A549 (cell line): ENCODE measurements at regions not wholly inside any gene's neighbourhood (a gene's known extent, or its start where the extent isn't known, plus 50 kb on each side); places are given as distances from the start of the nearest gene placed in this dataset.
A peak's percentile ranks its signal among the peaks of the same experiment; 100 is the strongest.

Experiments
- ATAC-seq, 2 experiments: fragments of 200-7000 bp in 1 of 2; fragments of >200 bp in 1 of 2; cut with Nextera tagmentation in 1 of 2; cut with Tn5 transposase in 1 of 2; 3 replicates each; pipeline versions ENCODE4 v1.8.0 to v1.9.1; 2018 to 2020; ENCODE audit warnings: mild to moderate bottlenecking in 1 of 2, moderate library complexity in 1 of 2
- CTCF ChIA-PET: fragments of 300-600 bp; sonication (Branson Sonifier 250); formaldehyde crosslinking; extraction: SDS; loops from one replicate; lab custom pipeline; 2021; ENCODE audit warnings: antibody characterized with exemption, inconsistent platforms; lab: Yijun Ruan, JAX
- POLR2A ChIA-PET: fragments of 350-600 bp; formaldehyde crosslinking; extraction: SDS; loops from one replicate; lab custom pipeline; 2021; ENCODE audit warnings: antibody characterized with exemption, inconsistent platforms; lab: Yijun Ruan, JAX
- DNase-seq, 2 experiments: peaks; one replicate each; pipeline versions ENCODE4 v3.0.0 to v3.0.0-alpha.2; 2011 to 2016; ENCODE audit warnings: low read depth in 1 of 2, low spot score in 1 of 2
- FAIRE-seq: peaks from 2 replicates; lab custom pipeline; 2011; peaks lifted over from hg19 to GRCh38; lab: Jason Lieb, UNC
- H3K27ac ChIP-seq, 2 experiments: fragments of >200 bp; sonication (Bioruptor Twin); formaldehyde crosslinking; 3 replicates each; pipeline ENCODE4 v1.5.1; 2016 to 2017
- H3K4me1 ChIP-seq: fragments of >200 bp; sonication (Bioruptor Twin); formaldehyde crosslinking; 3 replicates; pipeline ENCODE4 v1.6.1; 2016
- H3K4me2 ChIP-seq: fragments of >200 bp; sonication (Bioruptor Twin); formaldehyde crosslinking; 3 replicates; pipeline ENCODE4 v1.6.1; 2016
- H3K4me3 ChIP-seq: fragments of >200 bp; sonication (Bioruptor Twin); formaldehyde crosslinking; 3 replicates; pipeline ENCODE4 v1.5.1; 2016
- H3K9me3 ChIP-seq: fragments of >200 bp; sonication (Bioruptor Twin); formaldehyde crosslinking; 3 replicates; pipeline ENCODE4 v1.6.1; 2016
- BHLHE40 ChIP-seq: IDR thresholded peaks from 2 replicates; pipeline ENCODE4 v1.6.1; 2012; ENCODE audit warnings: low read depth, low read length, inconsistent platforms
- CBX8 ChIP-seq: fragments of 200-600 bp; sonication (generic); IDR thresholded peaks from 2 replicates; pipeline ENCODE4 v1.6.1; 2016
- CEBPB ChIP-seq, 2 experiments: fragments of >200 bp in 1 of 2; sonication (Bioruptor Twin) in 1 of 2; formaldehyde crosslinking in 1 of 2; IDR thresholded peaks; 2 replicates each; pipeline ENCODE4 v1.6.1; 2012 to 2016
- CHD2 ChIP-seq: fragments of 150-350 bp; IDR thresholded peaks from 2 replicates; pipeline ENCODE4 v1.6.1; 2014; ENCODE audit warnings: low read length; ENCODE audit not compliant: partially characterized antibody
- FOSB ChIP-seq: fragments of 250-450 bp; sonication (Bioruptor Pico); IDR thresholded peaks from 2 replicates; pipeline ENCODE4 v1.5.0; 2020; ENCODE audit warnings: mild to moderate bottlenecking, moderate library complexity
- GATA3 ChIP-seq: IDR thresholded peaks from 2 replicates; pipeline ENCODE4 v1.6.1; 2012; ENCODE audit warnings: borderline replicate concordance
- HDAC2 ChIP-seq: fragments of 200-600 bp; sonication (generic); IDR thresholded peaks from 2 replicates; pipeline ENCODE4 v1.6.1; 2016
- HES2 ChIP-seq: fragments of >200 bp; sonication (Bioruptor Twin); formaldehyde crosslinking; IDR thresholded peaks from 2 replicates; pipeline ENCODE4 v1.6.1; 2016
- HEYL ChIP-seq: fragments of 250-450 bp; sonication (Bioruptor Pico); IDR thresholded peaks from 2 replicates; pipeline ENCODE4 v1.8.0; 2021; ENCODE audit warnings: mild to moderate bottlenecking, moderate library complexity
- MAX ChIP-seq: IDR thresholded peaks from 2 replicates; pipeline ENCODE4 v1.6.1; 2012
- MYC ChIP-seq: IDR thresholded peaks from 2 replicates; pipeline ENCODE4 v1.6.1; 2012; ENCODE audit warnings: mild to moderate bottlenecking, inconsistent platforms, low read length, improper control_type of control experiment, borderline replicate concordance
- NFE2L2 ChIP-seq: fragments of 150-350 bp; conservative IDR thresholded peaks from 2 replicates; pipeline ENCODE4 v1.6.1; 2014; ENCODE audit warnings: low read length
- POLR2AphosphoS2 ChIP-seq: conservative IDR thresholded peaks from 2 replicates; pipeline ENCODE4 v1.6.1; 2012; ENCODE audit warnings: low read length, improper control_type of control experiment, inconsistent platforms
- RARB ChIP-seq: fragments of 250-450 bp; sonication (Bioruptor Pico); IDR thresholded peaks from 2 replicates; pipeline ENCODE4 v1.8.0; 2021; ENCODE audit warnings: mild to moderate bottlenecking, moderate library complexity
- RFX5 ChIP-seq: fragments of 450-650 bp; IDR thresholded peaks from 2 replicates; pipeline ENCODE4 v1.7.1; 2014; ENCODE audit warnings: antibody characterized with exemption, mild to moderate bottlenecking, moderate library complexity
- RNF2 ChIP-seq: fragments of 200-600 bp; sonication (generic); IDR thresholded peaks from 2 replicates; pipeline ENCODE4 v1.6.1; 2016; ENCODE audit warnings: low read depth, mild to moderate bottlenecking, antibody characterized with exemption, moderate library complexity, borderline replicate concordance
- SMC3 ChIP-seq: fragments of >200 bp; sonication (Bioruptor Twin); formaldehyde crosslinking; IDR thresholded peaks from 3 replicates; pipeline ENCODE4 v1.6.1; 2018; ENCODE audit warnings: inconsistent platforms
- SREBF2 ChIP-seq: fragments of 450-650 bp; IDR thresholded peaks from 2 replicates; pipeline ENCODE4 v1.6.1; 2014; ENCODE audit warnings: mild to moderate bottlenecking, moderate library complexity
- TFCP2L1 ChIP-seq: fragments of 250-450 bp; sonication (Bioruptor Pico); IDR thresholded peaks from 2 replicates; pipeline ENCODE4 v1.5.0; 2021; ENCODE audit warnings: mild to moderate bottlenecking
- USF2 ChIP-seq: fragments of 450-650 bp; IDR thresholded peaks from 2 replicates; pipeline ENCODE4 v1.6.1; 2014; ENCODE audit warnings: antibody characterized with exemption
- ZC3H11A ChIP-seq: fragments of 450-650 bp; IDR thresholded peaks from 2 replicates; pipeline ENCODE4 v1.6.1; 2014; ENCODE audit warnings: antibody characterized with exemption, mild to moderate bottlenecking
- ZFP36 ChIP-seq: fragments of 450-650 bp; IDR thresholded peaks from 2 replicates; pipeline ENCODE4 v1.6.1; 2014; ENCODE audit warnings: borderline replicate concordance; ENCODE audit not compliant: partially characterized antibody
- WGBS: methylation state at CpG from one replicate; pipeline ENCODE4 v1.1.6; 2017; ENCODE audit errors: missing lambda C conversion rate; 5-methylcytosine and 5-hydroxymethylcytosine counted together

DNA sequence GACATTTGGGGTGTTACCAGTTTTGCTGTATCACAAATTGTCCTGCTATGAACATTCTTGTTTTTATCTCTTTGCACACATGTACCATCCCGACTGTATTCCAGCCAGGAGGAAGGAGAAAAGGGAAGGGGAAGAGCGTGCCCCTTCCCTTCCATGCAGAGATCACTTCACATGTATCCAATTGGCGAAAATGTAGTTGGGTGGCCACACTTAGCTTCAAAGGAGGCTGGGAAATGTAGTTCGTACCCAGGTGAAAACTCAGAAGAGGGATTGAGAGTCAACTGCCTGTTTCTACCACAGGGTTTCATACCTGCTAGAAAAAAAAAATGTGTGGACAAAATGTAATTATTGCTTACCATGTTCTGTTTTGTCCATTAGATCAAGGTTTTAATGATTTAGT is 189.1 kb upstream of the PELI2 start:
- Histone ChIP-seq H3K4me3 (no peak overlapping the region), H3K4me2 (no peak overlapping the region), H3K27ac (no peak overlapping the region), H3K9me3 (no peaks in the 10 kb centered on the region; the same call in 2 of the 3 replicates), H3K4me1 (peaks cover 7% of the 10 kb centered on the region)
- TF ChIP-seq MAX (no peak), FOSB (CRISPR knock-in tag) (no peak)
- 67% methylated on average over 4 of the region's 4 CpGs for WGBS
- CTCF ChIA-PET: interaction anchor here (0.6 to 1.5 kb wide), 2 partner anchors 53 to 150 kb away, joined by 3 to 4 read pairs; no protein-coding TSS in a partner anchor
- no peak for DNase-seq
- no peak for FAIRE-seq
- no peak for ATAC-seq
- POLR2A ChIA-PET: no interaction called here

GRCh38 chr14:55930016-55930784 is 188.0 kb upstream of the PELI2 start:
- no peak overlapping the region for H3K4me2 ChIP-seq
- no peak overlapping the region for H3K27ac ChIP-seq
- H3K4me1 ChIP-seq: peaks cover 7% of the 10 kb centered on the region
- WGBS: 61% methylated on average over 5 of the region's 5 CpGs
- no peak for FAIRE-seq
- H3K9me3 ChIP-seq: no peaks in the 10 kb centered on the region; the same call in 2 of the 3 replicates
- ChIA-PET CTCF (interaction anchor here (1.5 kb wide), 1 partner anchor 54 kb away, joined by 4 read pairs; no protein-coding TSS in a partner anchor), POLR2A (no interaction called here)
- ATAC-seq: no peak
- H3K4me3 ChIP-seq: no peak overlapping the region
- DNase-seq: no peak
- TF ChIP-seq HES2 (no peak), FOSB (CRISPR knock-in tag) (no peak), HDAC2 (no peak), GATA3 (no peak), MAX (no peak), ZFP36 (no peak), SREBF2 (no peak), CEBPB (IDR thresholded peaks at IDR 0.05) (0 out of 4 replicates have a peak, but pooled peaks of 1 of the 2 experiments have one; percentile 7)
- TF ChIP-seq, all 56 proteins: peak for 1

DNA sequence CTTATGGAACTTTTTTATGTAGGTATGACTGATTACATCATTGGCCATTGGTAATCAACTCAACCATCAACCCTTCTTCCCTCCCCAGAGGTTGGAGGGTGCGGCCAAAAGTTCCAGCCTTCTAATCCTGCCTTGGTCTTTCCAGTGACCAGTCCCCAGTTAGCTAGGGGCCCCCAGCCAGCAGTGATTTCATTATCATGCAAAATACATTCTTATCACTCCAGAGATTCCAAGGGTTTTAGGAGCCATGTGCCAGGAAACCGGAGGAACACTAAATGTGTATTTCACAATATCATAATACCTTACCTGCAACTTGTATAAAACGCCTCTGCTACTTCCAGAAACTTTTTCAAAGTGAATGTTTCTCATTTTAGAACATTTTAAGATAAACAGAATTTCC is 181.5 kb upstream of the PELI2 start:
- 51% methylated on average over 3 of the region's 3 CpGs for WGBS
- ChIA-PET CTCF (no interaction called here), POLR2A (no interaction called here)
- Histone ChIP-seq H3K27ac (no peak overlapping the region), H3K4me1 (no peaks in the 10 kb centered on the region), H3K9me3 (no peaks in the 10 kb centered on the region; the same call in 2 of the 3 replicates), H3K4me3 (no peak overlapping the region), H3K4me2 (no peak overlapping the region)
- DNase-seq (no peak), ATAC-seq (no peak), FAIRE-seq (no peak)
- TF ChIP-seq NFE2L2: no peak
- no peak for TF ChIP-seq ZFP36
- no peak for TF ChIP-seq SMC3

DNA sequence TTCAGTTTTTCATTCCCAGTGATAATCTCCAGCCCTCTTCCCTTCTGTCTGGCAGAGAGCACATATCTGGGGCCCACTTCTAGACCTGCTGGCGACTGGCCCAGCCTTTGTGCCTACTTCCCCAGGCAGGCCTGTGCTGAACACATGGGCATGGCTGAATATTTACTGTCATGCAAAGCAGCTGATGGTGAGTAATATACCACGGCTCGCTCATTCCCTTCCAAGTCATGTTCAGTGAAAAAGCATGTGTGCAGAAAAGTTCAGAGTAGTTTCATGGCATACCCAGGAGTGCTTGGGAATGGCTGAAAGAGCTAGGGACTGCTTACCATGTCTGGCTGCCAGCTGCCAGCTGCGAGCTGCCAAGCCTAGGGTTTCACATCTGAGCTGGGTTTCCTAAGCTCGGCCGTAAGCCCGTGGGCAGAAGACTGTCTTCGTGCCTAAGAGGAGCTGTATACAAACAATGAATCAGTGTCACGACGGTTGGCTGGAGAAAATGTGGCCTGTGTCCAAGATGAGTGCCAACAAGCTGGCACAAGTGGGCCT is 179.9 kb upstream of the PELI2 start:
- Histone ChIP-seq H3K4me2 (no peak overlapping the region), H3K9me3 (no peaks in the 10 kb centered on the region; the same call in 2 of the 3 replicates), H3K4me3 (no peak overlapping the region), H3K27ac (no peak overlapping the region)
- CTCF ChIA-PET: interaction anchor here (0.7 kb wide), 1 partner anchor 94 kb away, joined by 3 read pairs; no protein-coding TSS in a partner anchor
- no peak for FAIRE-seq
- POLR2A ChIA-PET: no interaction called here
- ATAC-seq: no peak
- 68% methylated on average over 10 of the region's 10 CpGs for WGBS
- TF ChIP-seq MYC: no peak
- TF ChIP-seq, all 56 proteins: peak for 0
- H3K4me1 ChIP-seq: no peaks in the 10 kb centered on the region
- no peak for DNase-seq

- ATAC-seq (no peak), FAIRE-seq (no peak), DNase-seq (no peak)
- Histone ChIP-seq H3K4me2 (no peak overlapping the region), H3K27ac (no peak overlapping the region), H3K4me1 (no peaks in the 10 kb centered on the region), H3K9me3 (no peaks in the 10 kb centered on the region), H3K4me3 (no peak overlapping the region)
- ChIA-PET POLR2A (no interaction called here), CTCF (no interaction called here)
- TF ChIP-seq NFE2L2 (no peak), ZFP36 (no peak), RNF2 (no peak), TFCP2L1 (CRISPR knock-in tag) (no peak), CHD2 (no peak), USF2 (no peak), HEYL (CRISPR knock-in tag) (no peak), CBX8 (no peak), POLR2AphosphoS2 (no peak), MAX (no peak), RARB (CRISPR knock-in tag) (no peak), BHLHE40 (no peak), ZC3H11A (no peak), HES2 (no peak), RFX5 (no peak)
- 85% methylated on average over 4 of the region's 4 CpGs for WGBS
Measured at GRCh38 chr14:55942076-55942654, 176.0 kb upstream of the PELI2 start.
